Tibial nerve (tissue), 4 donors: ENCODE measurements at regions not wholly inside any gene's neighbourhood (a gene's known extent, or its start where the extent isn't known, plus 50 kb on each side); places are given as distances from the start of the nearest gene placed in this dataset.
A peak's percentile ranks its signal among the peaks of the same experiment; 100 is the strongest.

Source experiments
- DNase-seq, 2 donors: peaks; one replicate each; pipeline ENCODE4 v3.0.0-alpha.2; 2019; ENCODE audit warnings: low spot score in 2 of 2
- H3K27ac ChIP-seq, 4 donors: fragments of 200-600 bp; sonication (generic) in 3 of 4; one replicate each; pipeline ENCODE4 v1.5.1; 2017 to 2019; ENCODE audit warnings: mild to moderate bottlenecking in 1 of 4
- H3K27me3 ChIP-seq, 2 donors: fragments of 200-600 bp; sonication (generic) in 1 of 2; one replicate each; pipeline versions ENCODE4 v1.5.1 to v1.6.0; 2017 to 2019
- H3K36me3 ChIP-seq, 3 donors: fragments of 200-600 bp; sonication (generic); one replicate each; pipeline ENCODE4 v1.5.1; 2018 to 2019
- H3K4me1 ChIP-seq, 4 donors: fragments of 200-600 bp; sonication (generic) in 3 of 4; one replicate each; pipeline ENCODE4 v1.5.1; 2017 to 2019
- H3K4me3 ChIP-seq, 4 donors: fragments of 200-600 bp; sonication (generic) in 3 of 4; one replicate each; pipeline ENCODE4 v1.5.1; 2017 to 2019; ENCODE audit warnings: mild to moderate bottlenecking in 1 of 4, moderate library complexity in 1 of 4
- H3K9me3 ChIP-seq, 4 donors: fragments of 200-600 bp; sonication (generic) in 3 of 4; one replicate each; pipeline ENCODE4 v1.5.1; 2017 to 2019
- CTCF ChIP-seq, 5 experiments: fragments of 200-600 bp in 3 of 5; fragments of 450-650 bp in 2 of 5; sonication (generic) in 3 of 5; IDR thresholded peaks; one replicate each; pipeline ENCODE4 v1.5.1; 2016 to 2019; ENCODE audit warnings: antibody characterized with exemption in 5 of 5, mild to moderate bottlenecking in 3 of 5, moderate library complexity in 2 of 5
- EP300 ChIP-seq, 2 donors: sonication (generic); formaldehyde crosslinking; IDR thresholded peaks; one replicate each; pipeline ENCODE4 v1.6.1; 2017; ENCODE audit warnings: antibody characterized with exemption in 2 of 2, mild to moderate bottlenecking in 1 of 2
- POLR2A ChIP-seq, 2 donors: fragments of 450-650 bp; IDR thresholded peaks; one replicate each; pipeline ENCODE4 v1.6.1; 2017; ENCODE audit warnings: antibody characterized with exemption in 2 of 2, mild to moderate bottlenecking in 2 of 2, moderate library complexity in 2 of 2
- WGBS, 2 donors: methylation state at CpG; one replicate each; pipeline ENCODE4 v1.1.5; 2018; 5-methylcytosine and 5-hydroxymethylcytosine counted together

- H3K4me3 ChIP-seq = no peak overlapping the region
- peaks cover 0 to 24% (median 5%) of the 10 kb centered on the region in 4 donors for H3K4me1 ChIP-seq
- no peak for TF ChIP-seq POLR2A (IDR thresholded peaks at IDR 0.05)
- TF ChIP-seq CTCF (IDR thresholded peaks at IDR 0.05) = no peak
- no peak for TF ChIP-seq EP300 (IDR thresholded peaks at IDR 0.05)
- H3K27me3 ChIP-seq = no peaks in the 10 kb centered on the region
- H3K27ac ChIP-seq = no peak overlapping the region
- no peaks in the 10 kb centered on the region for H3K9me3 ChIP-seq
- H3K36me3 ChIP-seq = no peaks in the 10 kb centered on the region
- WGBS, 2 donors = 70 to 97% methylated on average over 2 to 3 of the region's 3 CpGs
- DNase-seq = no peak
Measured at GRCh38 chr6:44665143-44665542, 277.6 kb downstream of the CDC5L start.

GRCh38 chr6:44665683-44666082 lies 278.2 kb downstream of the CDC5L start:
- Histone ChIP-seq H3K36me3 (no peaks in the 10 kb centered on the region), H3K27me3 (no peaks in the 10 kb centered on the region), H3K4me3 (no peak overlapping the region), H3K27ac (no peak overlapping the region), H3K4me1 (peaks cover 0 to 24% (median 5%) of the 10 kb centered on the region in 4 donors), H3K9me3 (no peaks in the 10 kb centered on the region)
- WGBS, 2 donors = 83 to 88% methylated on average over 9 of the region's 9 CpGs
- DNase-seq = no peak
- TF ChIP-seq EP300 (IDR thresholded peaks at IDR 0.05) (no peak), CTCF (IDR thresholded peaks at IDR 0.05) (no peak), POLR2A (IDR thresholded peaks at IDR 0.05) (no peak)

DNA sequence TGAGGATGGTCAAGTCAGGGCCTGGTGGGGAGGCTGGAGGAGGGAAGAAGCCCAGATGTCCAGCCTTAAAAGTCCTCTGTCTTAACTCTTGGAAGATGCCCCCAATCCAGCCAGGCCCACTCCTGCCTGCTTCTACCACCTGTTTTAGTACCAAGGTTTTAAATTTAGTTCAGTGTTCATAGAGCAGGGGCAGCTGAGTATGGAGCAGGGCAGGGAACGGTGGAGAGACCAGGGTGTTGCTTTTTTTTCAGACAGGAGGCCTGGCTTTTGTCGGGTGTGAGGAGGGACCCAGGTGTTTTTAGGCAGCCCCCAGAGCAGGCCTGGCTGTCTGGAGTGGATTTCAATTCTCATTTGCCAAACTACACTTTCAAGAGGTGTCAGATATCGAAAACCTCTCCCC lies 278.8 kb downstream of the CDC5L start:
- H3K9me3 ChIP-seq = no peaks in the 10 kb centered on the region
- no peak overlapping the region for H3K4me3 ChIP-seq
- H3K36me3 ChIP-seq = no peaks in the 10 kb centered on the region
- DNase-seq = no peak
- H3K27ac ChIP-seq = no peak overlapping the region
- 87 to 90% methylated on average over 3 of the region's 3 CpGs for WGBS, 2 donors
- peaks cover 0 to 24% (median 5%) of the 10 kb centered on the region in 4 donors for H3K4me1 ChIP-seq
- no peaks in the 10 kb centered on the region for H3K27me3 ChIP-seq
- TF ChIP-seq POLR2A (IDR thresholded peaks at IDR 0.05) (no peak), CTCF (IDR thresholded peaks at IDR 0.05) (no peak), EP300 (IDR thresholded peaks at IDR 0.05) (no peak)

DNA sequence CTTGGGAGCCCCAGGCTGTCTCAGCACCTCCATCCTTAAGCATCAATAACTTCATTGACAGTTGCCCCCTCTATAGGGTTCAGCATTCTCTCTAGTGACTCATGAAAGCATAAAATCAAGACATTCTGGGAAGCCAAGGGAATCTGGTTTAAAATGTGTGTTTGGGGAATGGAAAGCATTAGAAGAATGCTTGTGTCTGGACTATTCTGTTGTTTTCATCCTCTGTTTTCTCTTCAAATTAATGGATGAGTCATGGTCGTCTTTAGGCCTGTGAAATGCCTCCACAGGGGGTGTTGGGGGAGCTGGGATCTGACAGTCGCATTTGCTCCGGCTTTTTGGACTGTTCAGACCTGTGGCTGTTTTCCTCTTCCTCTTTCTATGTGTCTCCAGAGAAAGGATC lies 279.7 kb downstream of the CDC5L start:
- no peaks in the 10 kb centered on the region for H3K36me3 ChIP-seq
- H3K9me3 ChIP-seq = no peaks in the 10 kb centered on the region
- H3K4me1 ChIP-seq = peaks cover 0 to 24% (median 5%) of the 10 kb centered on the region in 4 donors
- TF ChIP-seq CTCF (IDR thresholded peaks at IDR 0.05) (no peak), POLR2A (IDR thresholded peaks at IDR 0.05) (no peak), EP300 (IDR thresholded peaks at IDR 0.05) (no peak)
- DNase-seq = no peak
- H3K27me3 ChIP-seq = no peaks in the 10 kb centered on the region
- 17 to 34% methylated on average over 3 of the region's 3 CpGs for WGBS, 2 donors
- peak overlapping the region in 1 of 4 donors; percentile 8 for H3K27ac ChIP-seq
- no peak overlapping the region for H3K4me3 ChIP-seq

DNA sequence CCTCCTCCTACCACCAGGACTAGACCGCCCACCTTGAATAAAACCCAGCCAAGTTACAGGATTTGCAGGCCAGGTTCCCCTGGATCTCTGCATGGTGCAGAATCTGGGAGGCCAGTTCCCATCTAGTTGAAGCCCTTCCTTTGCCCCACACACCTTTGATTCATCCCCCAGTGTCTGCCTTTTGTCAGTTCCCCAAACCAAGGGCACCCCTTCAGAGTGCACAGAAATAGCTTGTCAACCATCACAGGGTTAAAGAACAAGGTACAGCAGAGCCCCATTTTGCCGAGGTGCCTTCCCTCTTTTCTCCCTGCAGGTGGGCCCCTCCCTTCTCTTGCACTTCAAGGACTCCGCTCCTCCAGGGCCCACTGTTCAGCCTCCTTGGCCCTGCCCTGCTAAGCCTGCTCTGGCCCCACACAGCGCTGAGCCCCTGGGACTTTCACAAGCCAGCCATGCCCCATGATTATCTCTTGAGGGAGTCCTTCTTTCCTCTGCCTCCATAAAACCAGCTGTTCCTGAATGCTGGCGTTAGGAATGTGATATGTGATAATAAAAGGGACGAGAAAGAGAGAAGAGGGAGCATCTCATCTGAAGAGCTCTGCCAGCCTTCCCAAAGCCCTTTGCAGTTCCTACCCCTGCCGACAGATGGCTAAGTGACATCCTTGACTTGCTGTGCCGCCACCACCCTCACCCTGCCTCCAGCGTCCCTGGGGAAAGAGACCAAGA lies 280.3 kb downstream of the CDC5L start:
- Histone ChIP-seq H3K27ac (no peak overlapping the region), H3K36me3 (no peaks in the 10 kb centered on the region), H3K9me3 (no peaks in the 10 kb centered on the region), H3K27me3 (no peaks in the 10 kb centered on the region), H3K4me3 (no peak overlapping the region), H3K4me1 (peaks cover 0 to 21% (median 5%) of the 10 kb centered on the region in 4 donors)
- TF ChIP-seq CTCF (IDR thresholded peaks at IDR 0.05) = peak in 3 of 5 experiments; percentile 13 to 36 (median 14)
- TF ChIP-seq POLR2A (IDR thresholded peaks at IDR 0.05) = no peak
- peak in 1 of 2 donors; percentile 25 for DNase-seq
- 63 to 76% methylated on average over 9 of the region's 9 CpGs for WGBS, 2 donors
